Activated CD8-positive, alpha-beta memory T cell treated with anti-CD3 and anti-CD28 coated beads for 36 hours (primary cell): ENCODE measurements at regions not wholly inside any gene's neighbourhood (a gene's known extent, or its start where the extent isn't known, plus 50 kb on each side); places are given as distances from the start of the nearest gene placed in this dataset.
"Not testable (repeated sequence)": the region's sequence is repeated elsewhere in the genome, so short reads cannot be mapped to it uniquely, and the experiment has no call there.

Experiments used
- CTCF ChIA-PET: fragments of 350-600 bp; sonication (Branson Sonifier 250); formaldehyde crosslinking; loops from one replicate; lab custom pipeline; 2021; ENCODE audit warnings: antibody characterized with exemption; lab: Charles Lee
- POLR2A ChIA-PET: fragments of 350-600 bp; sonication (Branson Sonifier 250); formaldehyde crosslinking; loops from one replicate; lab custom pipeline; 2021; ENCODE audit warnings: antibody characterized with exemption; lab: Charles Lee

GRCh38 chr6:21761053-21761730 lies 167.6 kb downstream of the SOX4 start:
- CTCF ChIA-PET, POLR2A ChIA-PET: not testable (repeated sequence)

- ChIA-PET POLR2A (no interaction called here), CTCF (no interaction called here)
Measured at GRCh38 chr6:21764989-21765388, 171.4 kb downstream of the SOX4 start.

- ChIA-PET POLR2A (no interaction called here), CTCF (no interaction called here)
Measured at GRCh38 chr6:21767891-21768648, 174.5 kb downstream of the SOX4 start.

- POLR2A ChIA-PET: no interaction called here
- CTCF ChIA-PET: no interaction called here
Measured at GRCh38 chr6:21769405-21769861, 175.9 kb downstream of the SOX4 start.

- CTCF ChIA-PET: no interaction called here
- POLR2A ChIA-PET: no interaction called here
Measured at GRCh38 chr6:21769968-21770367, 176.4 kb downstream of the SOX4 start.

- CTCF ChIA-PET: no interaction called here
- POLR2A ChIA-PET: no interaction called here
Measured at GRCh38 chr6:21771626-21772320, 178.2 kb downstream of the SOX4 start.

GRCh38 chr6:21772477-21772876 lies 178.9 kb downstream of the SOX4 start:
- CTCF ChIA-PET: no interaction called here
- POLR2A ChIA-PET: no interaction called here

GRCh38 chr6:21772884-21773575 lies 179.5 kb downstream of the SOX4 start:
- ChIA-PET CTCF (no interaction called here), POLR2A (no interaction called here)

- ChIA-PET CTCF (no interaction called here), POLR2A (no interaction called here)
Measured at GRCh38 chr6:21773576-21773968, 180.0 kb downstream of the SOX4 start.

- ChIA-PET CTCF (no interaction called here), POLR2A (no interaction called here)
Measured at GRCh38 chr6:21777846-21778245, 184.3 kb downstream of the SOX4 start.

GRCh38 chr6:21780141-21780540 lies 186.6 kb downstream of the SOX4 start:
- CTCF ChIA-PET: no interaction called here
- POLR2A ChIA-PET: no interaction called here

GRCh38 chr6:21780679-21781078 lies 187.1 kb downstream of the SOX4 start:
- POLR2A ChIA-PET: no interaction called here
- CTCF ChIA-PET: no interaction called here

- POLR2A ChIA-PET: no interaction called here
- CTCF ChIA-PET: no interaction called here
Measured at GRCh38 chr6:21781128-21781527, 187.6 kb downstream of the SOX4 start.

GRCh38 chr6:21785164-21785563 lies 191.6 kb downstream of the SOX4 start:
- POLR2A ChIA-PET: no interaction called here
- CTCF ChIA-PET: no interaction called here

GRCh38 chr6:21791056-21791455 lies 197.5 kb downstream of the SOX4 start:
- CTCF ChIA-PET: no interaction called here
- POLR2A ChIA-PET: interaction anchor here (0.6 kb wide), 1 partner anchor 16 kb away, joined by 3 read pairs; no protein-coding TSS in a partner anchor

- ChIA-PET POLR2A (interaction anchor here (0.6 kb wide), 1 partner anchor 16 kb away, joined by 3 read pairs; no protein-coding TSS in a partner anchor), CTCF (no interaction called here)
Measured at GRCh38 chr6:21791581-21791980, 198.0 kb downstream of the SOX4 start.

GRCh38 chr6:21792177-21792576 lies 198.6 kb downstream of the SOX4 start:
- ChIA-PET POLR2A (no interaction called here), CTCF (no interaction called here)

- CTCF ChIA-PET, POLR2A ChIA-PET: not testable (repeated sequence)
Measured at GRCh38 chr6:21796979-21797378, 203.4 kb downstream of the SOX4 start.

GRCh38 chr6:21798468-21798867 lies 204.9 kb downstream of the SOX4 start:
- CTCF ChIA-PET: no interaction called here

GRCh38 chr6:21800330-21800729 lies 206.8 kb downstream of the SOX4 start:
- ChIA-PET CTCF (no interaction called here), POLR2A (no interaction called here)

More at GRCh38 chr6:21798468-21798867, 204.9 kb downstream of the SOX4 start:
- POLR2A ChIA-PET: no interaction called here
